Activated T-helper 1 cell treated with anti-CD3 and anti-CD28 coated beads, Interleukin-2, amount 50 U/mL, for 16 hours (primary cell): ENCODE measurements at regions not wholly inside any gene's neighbourhood (a gene's known extent, or its start where the extent isn't known, plus 50 kb on each side); places are given as distances from the start of the nearest gene placed in this dataset.

Experiments
- DNase-seq, 2 donors: peaks; one replicate each; pipeline ENCODE4 v3.0.0-alpha.2; 2020; ENCODE audit warnings: low read depth in 1 of 2, low spot score in 1 of 2

- no peak for DNase-seq
Measured at GRCh38 chr1:239593527-239593926, 207.2 kb downstream of the CHRM3 start.

GRCh38 chr1:239600588-239600987, 214.2 kb downstream of the CHRM3 start:
- no peak for DNase-seq

- no peak for DNase-seq
Measured at GRCh38 chr1:239601108-239601507, 214.7 kb downstream of the CHRM3 start.

GRCh38 chr1:239603530-239603929, 217.2 kb downstream of the CHRM3 start:
- DNase-seq = no peak

- no peak for DNase-seq
Measured at GRCh38 chr1:239606850-239607400, 220.6 kb downstream of the CHRM3 start.

- no peak for DNase-seq
Measured at GRCh38 chr1:239608469-239608868, 222.1 kb downstream of the CHRM3 start.

GRCh38 chr1:239612379-239612778, 226.0 kb downstream of the CHRM3 start:
- no peak for DNase-seq

- DNase-seq = no peak
Measured at GRCh38 chr1:239616673-239617072, 230.3 kb downstream of the CHRM3 start.

- DNase-seq = no peak
Measured at GRCh38 chr1:239617259-239617658, 230.9 kb downstream of the CHRM3 start.

GRCh38 chr1:239617731-239618130, 231.4 kb downstream of the CHRM3 start:
- DNase-seq = no peak

- no peak for DNase-seq
Measured at GRCh38 chr1:239619190-239619589, 232.8 kb downstream of the CHRM3 start.

GRCh38 chr1:239630767-239631166, 244.4 kb downstream of the CHRM3 start:
- no peak for DNase-seq

- DNase-seq = no peak
Measured at GRCh38 chr1:239633432-239633831, 247.1 kb downstream of the CHRM3 start.

- no peak for DNase-seq
Measured at GRCh38 chr1:239635276-239635675, 248.9 kb downstream of the CHRM3 start.

- DNase-seq = no peak
Measured at GRCh38 chr1:239636347-239636746, 250.0 kb downstream of the CHRM3 start.

- no peak for DNase-seq
Measured at GRCh38 chr1:239644604-239645003, 258.2 kb downstream of the CHRM3 start.

GRCh38 chr1:239647045-239647444, 260.7 kb downstream of the CHRM3 start:
- no peak for DNase-seq

GRCh38 chr1:239647964-239648632, 261.7 kb downstream of the CHRM3 start:
- no peak for DNase-seq

- DNase-seq = no peak
Measured at GRCh38 chr1:239655023-239655422, 268.7 kb downstream of the CHRM3 start.

GRCh38 chr1:239657291-239657690, 270.9 kb downstream of the CHRM3 start:
- no peak for DNase-seq

GRCh38 chr1:239662950-239663349, 276.6 kb downstream of the CHRM3 start:
- no peak for DNase-seq

- no peak for DNase-seq
Measured at GRCh38 chr1:239672256-239672655, 285.9 kb downstream of the CHRM3 start.

- no peak for DNase-seq
Measured at GRCh38 chr1:239675735-239676134, 289.4 kb downstream of the CHRM3 start.
